SK-MEL-5 (cell line): ENCODE measurements at regions not wholly inside any gene's neighbourhood (a gene's known extent, or its start where the extent isn't known, plus 50 kb on each side); places are given as distances from the start of the nearest gene placed in this dataset.
A peak's percentile ranks its signal among the peaks of the same experiment; 100 is the strongest.

Experiments
- DNase-seq: peaks from one replicate; pipeline ENCODE4 v3.0.0-alpha.2; 2016; ENCODE audit warnings: low read depth, low spot score
- in situ Hi-C: cut with HindIII; loops from 2 replicates; pipeline ENCODE4 v1.10.0; 2016; ENCODE audit warnings: low sequenced_read_pairs, high pct_unique_total_duplicates, low pct_unique_long_range_greater_than_20kb

GRCh38 chr15:29428925-29429573 lies 159.4 kb upstream of the NSMCE3 start:
- DNase-seq, result no peak
- in situ Hi-C loops, result no loop called here

GRCh38 chr15:29425864-29426263 lies 156.2 kb upstream of the NSMCE3 start:
- no peak for DNase-seq
- in situ Hi-C loops, result no loop called here

GRCh38 chr15:29424118-29424517 lies 154.5 kb upstream of the NSMCE3 start:
- in situ Hi-C loops, result no loop called here
- DNase-seq, result peak; percentile 17

- in situ Hi-C loops, result no loop called here
- no peak for DNase-seq
These were observed 153.0 kb upstream of the NSMCE3 start for GRCh38 chr15:29422606-29423005.

GRCh38 chr15:29420188-29420587 lies 150.6 kb upstream of the NSMCE3 start:
- in situ Hi-C loops, result no loop called here
- no peak for DNase-seq

- no peak for DNase-seq
- in situ Hi-C loops, result no loop called here
These were observed 149.3 kb upstream of the NSMCE3 start for GRCh38 chr15:29418931-29419330.

GRCh38 chr15:29418178-29418577 lies 148.6 kb upstream of the NSMCE3 start:
- no peak for DNase-seq
- in situ Hi-C loops, result no loop called here

GRCh38 chr15:29411299-29411698 lies 141.7 kb upstream of the NSMCE3 start:
- DNase-seq, result no peak
- in situ Hi-C loops, result no loop called here

GRCh38 chr15:29410338-29410737 lies 140.7 kb upstream of the NSMCE3 start:
- in situ Hi-C loops, result no loop called here
- no peak for DNase-seq

- no peak for DNase-seq
- in situ Hi-C loops, result no loop called here
These were observed 140.3 kb upstream of the NSMCE3 start for GRCh38 chr15:29409890-29410289.

- in situ Hi-C loops, result no loop called here
- no peak for DNase-seq
These were observed 135.9 kb upstream of the NSMCE3 start for GRCh38 chr15:29405564-29405963.

- in situ Hi-C loops, result no loop called here
- DNase-seq, result no peak
These were observed 134.2 kb upstream of the NSMCE3 start for GRCh38 chr15:29403772-29404171.

- no peak for DNase-seq
- in situ Hi-C loops, result no loop called here
These were observed 132.0 kb upstream of the NSMCE3 start for GRCh38 chr15:29401644-29402043.

GRCh38 chr15:29400701-29401100 lies 131.1 kb upstream of the NSMCE3 start:
- no peak for DNase-seq
- in situ Hi-C loops, result no loop called here

- in situ Hi-C loops, result no loop called here
- no peak for DNase-seq
These were observed 129.3 kb upstream of the NSMCE3 start for GRCh38 chr15:29398907-29399306.

- DNase-seq, result no peak
- in situ Hi-C loops, result no loop called here
These were observed 126.7 kb upstream of the NSMCE3 start for GRCh38 chr15:29396176-29396811.

- in situ Hi-C loops, result no loop called here
These were observed 123.8 kb upstream of the NSMCE3 start for GRCh38 chr15:29393443-29393842.

GRCh38 chr15:29392358-29392757 lies 122.7 kb upstream of the NSMCE3 start:
- in situ Hi-C loops, result no loop called here
- DNase-seq, result no peak

More at GRCh38 chr15:29393443-29393842, 123.8 kb upstream of the NSMCE3 start:
- DNase-seq, result no peak

GRCh38 chr15:29390051-29390450 lies 120.4 kb upstream of the NSMCE3 start:
- no peak for DNase-seq
- in situ Hi-C loops, result no loop called here
